K562 (cell line): ENCODE measurements at regions not wholly inside any gene's neighbourhood (a gene's known extent, or its start where the extent isn't known, plus 50 kb on each side); places are given as distances from the start of the nearest gene placed in this dataset.

Source experiments
- ATAC-seq: fragments of 200-7000 bp; cut with Tn5 transposase; 3 replicates; pipeline ENCODE4 v1.9.1; 2020; ENCODE audit warnings: moderate library complexity
- BruUV-seq: library from RNA; stranded (reverse); fragments of 400-500 nt; replicated peaks from 2 replicates; lab custom pipeline; 2021; lab: Mats Ljungman, UMichigan
- CTCF ChIA-PET: fragments of 300-600 bp; formaldehyde crosslinking; extraction: SDS; loops from one replicate; lab custom pipeline; 2021; ENCODE audit warnings: low intra/inter-chr PET ratio; lab: Yijun Ruan, JAX
- POLR2A ChIA-PET: fragments of 300-600, 350-650 bp; sonication (Branson Sonifier 250); formaldehyde crosslinking; extraction: SDS; loops from one replicate; lab custom pipeline; 2021; ENCODE audit warnings: antibody characterized with exemption, inconsistent platforms; lab: Yijun Ruan, JAX
- DNase-seq, 4 experiments: peaks; one replicate each; pipeline versions ENCODE4 v3.0.0 to v3.0.0-alpha.2; 2011 to 2018; ENCODE audit warnings: low spot score in 3 of 4, mixed read lengths in 3 of 4; ENCODE audit errors: extremely low read depth in 1 of 4
- FAIRE-seq: peaks from 2 replicates; lab custom pipeline; 2011; peaks lifted over from hg19 to GRCh38; lab: Jason Lieb, UNC
- H2AFZ ChIP-seq: 2 replicates; pipeline ENCODE4 v1.6.0; 2011; ENCODE audit warnings: low read depth, low read length, control low read depth, inconsistent platforms
- H3K27ac ChIP-seq: fragments of 200-600 bp; 3 replicates; pipeline ENCODE4 v1.8.0; 2011; ENCODE audit warnings: low read depth, mild to moderate bottlenecking, control low read depth, inconsistent platforms, low read length, moderate library complexity, mixed read lengths; ENCODE audit errors: extremely low read depth
- H3K27me3 ChIP-seq, 2 experiments: fragments of 300-600 bp in 1 of 2; 2 replicates in 1 of 2; 3 replicates in 1 of 2; pipeline versions ENCODE4 v1.6.0 to v1.8.0; 2011; ENCODE audit warnings: inconsistent platforms in 2 of 2, low read length in 2 of 2, mild to moderate bottlenecking in 1 of 2, mixed read lengths in 1 of 2, moderate library complexity in 1 of 2; ENCODE audit not compliant: control insufficient read depth in 2 of 2, insufficient read depth in 2 of 2
- H3K36me3 ChIP-seq: fragments of 300-600 bp; 3 replicates; pipeline ENCODE4 v1.8.0; 2011; ENCODE audit warnings: mild to moderate bottlenecking, low read length, inconsistent platforms; ENCODE audit not compliant: control insufficient read depth, insufficient read depth
- H3K4me1 ChIP-seq, 2 experiments: fragments of 200-600 bp in 1 of 2; replicated peaks in 1 of 2; 2 replicates in 1 of 2; 3 replicates in 1 of 2; pipeline versions ENCODE4 v1.5.1 to v1.8.0; 2011; ENCODE audit warnings: inconsistent platforms in 2 of 2, low read length in 2 of 2, mild to moderate bottlenecking in 1 of 2, mixed read lengths in 1 of 2, moderate library complexity in 1 of 2; ENCODE audit not compliant: control insufficient read depth in 2 of 2, insufficient read depth in 2 of 2
- H3K4me2 ChIP-seq: 2 replicates; pipeline ENCODE4 v1.6.1; 2011; ENCODE audit warnings: low read length, control low read depth, inconsistent platforms, mixed read lengths; ENCODE audit not compliant: insufficient read depth
- H3K4me3 ChIP-seq: fragments of 200-600 bp; sonication (generic), shearing (Covaris generic); 2 replicates; pipeline ENCODE4 v1.5.1; 2016; ENCODE audit warnings: control low read depth, inconsistent platforms
- H3K79me2 ChIP-seq: fragments of 200-600 bp; 3 replicates; pipeline ENCODE4 v1.8.0; 2011; ENCODE audit warnings: low read length, inconsistent platforms; ENCODE audit not compliant: control insufficient read depth, insufficient read depth
- H3K9ac ChIP-seq, 2 experiments: 2 replicates each; pipeline versions ENCODE4 v1.6.0 to v1.6.1; 2011; ENCODE audit warnings: low read depth in 2 of 2, low read length in 2 of 2, control low read depth in 1 of 2, inconsistent platforms in 1 of 2, mild to moderate bottlenecking in 1 of 2, mixed read lengths in 1 of 2; ENCODE audit not compliant: insufficient read depth in 1 of 2
- H3K9me1 ChIP-seq: one replicate; pipeline ENCODE4 v1.6.0; 2011; ENCODE audit warnings: inconsistent platforms, mild to moderate bottlenecking, low read length, moderate library complexity; ENCODE audit not compliant: control insufficient read depth, insufficient read depth
- H3K9me3 ChIP-seq: replicated peaks from 2 replicates; pipeline ENCODE4 v1.5.1; 2011; ENCODE audit warnings: low read depth, low read length, inconsistent platforms; ENCODE audit not compliant: control insufficient read depth, insufficient read depth
- H4K20me1 ChIP-seq: replicated peaks from 2 replicates; pipeline ENCODE4 v1.6.1; 2011; ENCODE audit warnings: low read length, inconsistent platforms, mixed read lengths; ENCODE audit not compliant: control insufficient read depth, insufficient read depth
- CBX1 ChIP-seq: sonication (generic); IDR thresholded peaks from 2 replicates; pipeline ENCODE4 v1.6.1; 2016; ENCODE audit warnings: antibody characterized with exemption, low read depth, mild to moderate bottlenecking
- CGGBP1 ChIP-seq: fragments of 250-450 bp; sonication (Bioruptor Pico); IDR thresholded peaks from 2 replicates; pipeline ENCODE4 v1.9.0; 2021; ENCODE audit warnings: mild to moderate bottlenecking
- CHD1 ChIP-seq: fragments of 200-600 bp; sonication (generic); IDR thresholded peaks from one replicate; pipeline ENCODE4 v1.6.1; 2012; ENCODE audit warnings: mild to moderate bottlenecking, moderate library complexity, low read length, inconsistent platforms
- CREB5 ChIP-seq: fragments of 250-450 bp; sonication (Bioruptor Pico); IDR thresholded peaks from 2 replicates; pipeline ENCODE4 v1.5.0; 2020; ENCODE audit warnings: mild to moderate bottlenecking
- DPF2 ChIP-seq: fragments of 450-650 bp; IDR thresholded peaks from 2 replicates; pipeline ENCODE4 v1.6.1; 2016
- EHMT2 ChIP-seq: fragments of 450-650 bp; IDR thresholded peaks from 2 replicates; pipeline ENCODE4 v1.6.1; 2018; ENCODE audit warnings: antibody characterized with exemption
- HDAC8 ChIP-seq: fragments of 450-650 bp; IDR thresholded peaks from 2 replicates; pipeline ENCODE4 v1.6.1; 2016; ENCODE audit warnings: mild to moderate bottlenecking, missing genetic modification characterization, moderate library complexity, missing compliant biosample characterization
- NR0B1 ChIP-seq: fragments of 450-650 bp; IDR thresholded peaks from one replicate; pipeline ENCODE4 v1.6.1; 2018; ENCODE audit warnings: mild to moderate bottlenecking, moderate library complexity; ENCODE audit not compliant: partially characterized antibody
- THRB ChIP-seq: fragments of 450-650 bp; formaldehyde crosslinking; conservative IDR thresholded peaks from 2 replicates; pipeline ENCODE4 v1.4.0; 2022; ENCODE audit warnings: mild to moderate bottlenecking, missing genetic modification characterization
- ZNF407 ChIP-seq: fragments of 450-650 bp; IDR thresholded peaks from 2 replicates; pipeline ENCODE4 v1.6.1; 2016; ENCODE audit warnings: low read depth
- whole genome bisulfite sequencing: fragments of 100-300 bp; shearing (Covaris generic); methylation state at CpG from one replicate; pipeline ENCODE4 v1.1.6; 2016; ENCODE audit warnings: low coverage, mixed read lengths; ENCODE audit not compliant: insufficient coverage; ENCODE audit errors: missing lambda C conversion rate; 5-methylcytosine and 5-hydroxymethylcytosine counted together
- in situ Hi-C: fragments of 300-500 bp; cut with MboI; formaldehyde crosslinking; loops from 4 replicates; pipeline ENCODE4 v1.15.0; 2018; ENCODE audit warnings: inconsistent platforms, mixed read lengths
- intact Hi-C: fragments of 100-400 bp; cut with micrococcal nuclease; formaldehyde crosslinking; loops from 2 replicates; pipeline ENCODE4 v1.14.2; 2022

- no peaks in the 10 kb centered on the region for H4K20me1 ChIP-seq
- WGBS = 3% methylated on average over 5 of the region's 5 CpGs
- H3K79me2 ChIP-seq = no peaks in the 10 kb centered on the region
- peaks cover 2 to 4% of the 10 kb centered on the region in 2 experiments; a peak in 1 of 5 replicates for H3K27me3 ChIP-seq
- no peak overlapping the region for H3K4me2 ChIP-seq
- POLR2A ChIA-PET = no interaction called here
- H3K27ac ChIP-seq = no peak overlapping the region
- H3K4me3 ChIP-seq = no peak overlapping the region
- H3K9me1 ChIP-seq = no peaks in the 10 kb centered on the region
- H3K9ac ChIP-seq = no peak overlapping the region
- H2AFZ ChIP-seq = no peak overlapping the region
- in situ Hi-C loops (no loop called here), intact Hi-C loops (loop anchor here (2.0 to 10.0 kb wide), 3 partner anchors 449 to 819 kb away; no protein-coding TSS in a partner anchor)
- FAIRE-seq (no peak), DNase-seq (no peak), ATAC-seq (no peak)
- H3K9me3 ChIP-seq = no peaks in the 10 kb centered on the region
- no peaks in the 10 kb centered on the region for H3K36me3 ChIP-seq
- BruUV-seq = no TSS peak
- CTCF ChIA-PET = interaction anchor here (1.2 to 1.3 kb wide), 3 partner anchors 599 to 815 kb away, joined by 3 read pairs; no protein-coding TSS in a partner anchor
- no peaks in the 10 kb centered on the region; a peak in 2 of 5 replicates for H3K4me1 ChIP-seq
- no peak for TF ChIP-seq CHD1
- TF ChIP-seq CREB5 (CRISPR knock-in tag) = no peak
- TF ChIP-seq ZNF407 = no peak
- no peak for TF ChIP-seq NR0B1
- no peak for TF ChIP-seq CGGBP1 (CRISPR knock-in tag)
- TF ChIP-seq HDAC8 (tag) = no peak
- no peak for TF ChIP-seq DPF2
- TF ChIP-seq CBX1 = no peak
- TF ChIP-seq EHMT2 = no peak
- TF ChIP-seq THRB (CRISPR knock-in tag) = no peak
Measured at GRCh38 chr6:105485456-105485855, 82.6 kb upstream of the PREP start.
